Psoas muscle (tissue), 7 donors: ENCODE measurements at regions not wholly inside any gene's neighbourhood (a gene's known extent, or its start where the extent isn't known, plus 50 kb on each side); places are given as distances from the start of the nearest gene placed in this dataset.
A peak's percentile ranks its signal among the peaks of the same experiment; 100 is the strongest.
"Not testable (repeated sequence)": the region's sequence is repeated elsewhere in the genome, so short reads cannot be mapped to it uniquely, and the experiment has no call there.

Experiments used
- ATAC-seq, 4 donors: fragments of 200-7000 bp; cut with Tn5 transposase; one replicate each; pipeline ENCODE4 v1.9.1; 2020; ENCODE audit warnings: moderate library complexity in 3 of 4, mild to moderate bottlenecking in 2 of 4
- DNase-seq, 2 donors: peaks; one replicate each; pipeline ENCODE4 v3.0.0-alpha.2; 2020
- H3K27ac ChIP-seq: fragments of 200-600 bp; one replicate; pipeline ENCODE4 v1.8.0; 2022
- H3K27me3 ChIP-seq, 3 donors: fragments of 200-600 bp in 1 of 3; one replicate each; pipeline versions ENCODE4 v1.6.1 to v1.8.0; 2013 to 2022; ENCODE audit warnings: low read length in 2 of 3, mild to moderate bottlenecking in 2 of 3, moderate library complexity in 1 of 3; ENCODE audit not compliant: insufficient read depth in 3 of 3
- H3K36me3 ChIP-seq, 2 donors: fragments of 200-600 bp in 1 of 2; one replicate each; pipeline versions ENCODE4 v1.6.1 to v1.8.0; 2013 to 2022; ENCODE audit warnings: low read depth in 1 of 2, mild to moderate bottlenecking in 1 of 2, moderate library complexity in 1 of 2; ENCODE audit not compliant: insufficient read depth in 1 of 2
- H3K4me1 ChIP-seq: fragments of 200-600 bp; one replicate; pipeline ENCODE4 v1.8.0; 2022
- H3K4me3 ChIP-seq: fragments of 200-600 bp; one replicate; pipeline ENCODE4 v1.8.0; 2022; ENCODE audit warnings: mild to moderate bottlenecking
- H3K9me3 ChIP-seq: fragments of 200-600 bp; one replicate; pipeline ENCODE4 v1.8.0; 2022
- WGBS, 3 donors: extraction: QIAGEN DNeasy Blood & Tissue Kit; methylation state at CpG; one replicate each; pipeline versions ENCODE4 v1.1.6 to v1.1.7; 2013; 5-methylcytosine and 5-hydroxymethylcytosine counted together
- intact Hi-C, 2 donors: fragments of 100-400 bp; cut with DNase I; formaldehyde crosslinking; loops; one replicate each; pipeline versions ENCODE4 v1.11.0 to v1.14.2; 2022
- TF ChIP-seq, protein P1 (sequence below): fragments of 200-600 bp; IDR thresholded peaks from one replicate; pipeline ENCODE4 v1.8.0; 2022; ENCODE audit warnings: antibody characterized with exemption
- donor health status: healthy with polysubstance abuse.
- donor health status: DM: no; HTN: no; CAD: no; lungs with moderate emphysema.
- donor health status: Bipolar disorder and iron deficiency.
- donor health status: healthy.
- donor health status: DM: yes; HTN: yes; CAD: no.
- donor health status: DM: no; HTN: no; CAD: no.
- donor health status: DM: yes; HTN: yes; CAD: no.

DNA sequence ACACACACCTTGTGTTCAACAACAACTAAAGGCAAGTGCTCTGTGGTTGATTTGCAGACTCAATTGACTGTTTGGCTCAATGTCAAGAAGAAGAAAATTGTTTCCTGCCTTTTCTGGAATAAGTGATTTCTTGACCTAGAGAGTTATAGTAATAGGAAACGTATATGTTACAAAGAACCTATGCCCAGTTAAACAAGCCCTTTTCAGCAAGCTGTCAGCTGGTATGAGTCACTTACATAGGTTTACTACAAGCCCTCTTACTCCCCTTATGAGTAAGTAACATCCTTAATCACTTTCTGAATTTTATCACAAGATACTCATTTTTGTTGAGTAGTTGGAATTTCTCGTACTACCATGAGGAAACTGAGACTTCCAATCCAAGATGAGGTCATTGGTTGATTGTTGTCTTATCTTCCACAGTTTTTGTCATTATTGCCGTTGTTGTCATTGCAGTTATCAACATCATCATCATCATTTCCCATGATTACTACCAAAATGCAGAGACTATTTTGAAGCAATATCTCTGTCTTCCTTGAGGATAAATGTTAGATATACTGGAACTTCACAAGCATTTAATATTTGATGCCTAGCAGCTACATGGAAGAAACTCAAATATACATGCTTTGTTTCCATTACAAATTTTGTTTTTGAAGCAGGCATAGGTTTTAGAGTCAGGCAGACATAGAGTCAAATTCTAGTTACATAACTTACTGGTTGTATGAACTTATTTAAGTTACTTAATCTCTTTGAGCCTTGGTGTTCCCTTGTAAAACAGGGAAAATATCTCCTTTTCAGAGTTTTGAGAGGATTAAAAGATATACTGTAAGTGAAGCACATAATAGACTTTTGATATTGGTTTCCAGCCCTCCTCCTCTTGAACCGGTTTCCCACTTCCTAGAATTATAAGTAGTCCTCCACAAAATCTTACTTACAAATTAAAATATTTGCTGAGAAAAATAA is 106.0 kb downstream of the RAP2A start:
- Histone ChIP-seq H3K36me3 (no peaks in the 10 kb centered on the region), H3K27ac (no peak overlapping the region), H3K27me3 (no peaks in the 10 kb centered on the region), H3K4me1 (peaks cover 7% of the 10 kb centered on the region), H3K9me3 (no peaks in the 10 kb centered on the region), H3K4me3 (no peak overlapping the region)
- TF ChIP-seq, protein P1, sequence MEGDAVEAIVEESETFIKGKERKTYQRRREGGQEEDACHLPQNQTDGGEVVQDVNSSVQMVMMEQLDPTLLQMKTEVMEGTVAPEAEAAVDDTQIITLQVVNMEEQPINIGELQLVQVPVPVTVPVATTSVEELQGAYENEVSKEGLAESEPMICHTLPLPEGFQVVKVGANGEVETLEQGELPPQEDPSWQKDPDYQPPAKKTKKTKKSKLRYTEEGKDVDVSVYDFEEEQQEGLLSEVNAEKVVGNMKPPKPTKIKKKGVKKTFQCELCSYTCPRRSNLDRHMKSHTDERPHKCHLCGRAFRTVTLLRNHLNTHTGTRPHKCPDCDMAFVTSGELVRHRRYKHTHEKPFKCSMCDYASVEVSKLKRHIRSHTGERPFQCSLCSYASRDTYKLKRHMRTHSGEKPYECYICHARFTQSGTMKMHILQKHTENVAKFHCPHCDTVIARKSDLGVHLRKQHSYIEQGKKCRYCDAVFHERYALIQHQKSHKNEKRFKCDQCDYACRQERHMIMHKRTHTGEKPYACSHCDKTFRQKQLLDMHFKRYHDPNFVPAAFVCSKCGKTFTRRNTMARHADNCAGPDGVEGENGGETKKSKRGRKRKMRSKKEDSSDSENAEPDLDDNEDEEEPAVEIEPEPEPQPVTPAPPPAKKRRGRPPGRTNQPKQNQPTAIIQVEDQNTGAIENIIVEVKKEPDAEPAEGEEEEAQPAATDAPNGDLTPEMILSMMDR = no peak
- ATAC-seq = no peak
- intact Hi-C loops = no loop called here
- 44 to 46% (median 45%) methylated on average over 4 of the region's 4 CpGs for WGBS, 3 donors
- no peak for DNase-seq

DNA sequence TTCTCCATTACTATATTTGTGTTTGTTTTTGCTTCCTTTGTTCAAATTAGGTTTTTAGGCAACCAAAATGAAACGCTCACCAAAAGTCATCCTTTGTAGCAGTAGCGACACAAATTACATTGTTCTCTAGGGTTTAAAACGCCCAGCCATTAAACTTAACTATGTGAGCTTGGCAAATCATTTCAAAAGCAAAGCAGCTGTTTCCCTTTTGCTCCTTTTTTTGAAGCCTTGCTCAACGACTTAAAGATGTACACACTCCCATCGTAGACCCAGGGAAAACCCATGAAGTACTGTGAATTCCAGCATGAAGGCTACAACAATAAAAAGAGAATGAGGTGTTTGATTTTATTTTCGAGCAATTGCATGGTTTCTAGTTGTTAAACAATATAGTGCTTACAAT is 106.7 kb downstream of the RAP2A start:
- TF ChIP-seq, protein P1 = no peak
- Histone ChIP-seq H3K4me1 (peaks cover 7% of the 10 kb centered on the region), H3K9me3 (no peaks in the 10 kb centered on the region), H3K4me3 (no peak overlapping the region), H3K27ac (no peak overlapping the region), H3K36me3 (no peaks in the 10 kb centered on the region), H3K27me3 (no peaks in the 10 kb centered on the region)
- intact Hi-C loops = no loop called here
- 11 to 13% (median 13%) methylated on average over 6 of the region's 6 CpGs for WGBS, 3 donors
- no peak for ATAC-seq
- no peak for DNase-seq

GRCh38 chr13:97542102-97542685 is 108.2 kb downstream of the RAP2A start:
- no peaks in the 10 kb centered on the region for H3K36me3 ChIP-seq
- H3K9me3 ChIP-seq = no peaks in the 10 kb centered on the region
- WGBS, 3 donors = 64 to 70% (median 66%) methylated on average over 4 of the region's 4 CpGs
- no peak overlapping the region for H3K4me3 ChIP-seq
- DNase-seq (no peak), ATAC-seq (no peak)
- no peaks in the 10 kb centered on the region for H3K27me3 ChIP-seq
- H3K27ac ChIP-seq = no peak overlapping the region
- TF ChIP-seq, protein P1 = no peak
- intact Hi-C loops = no loop called here
- H3K4me1 ChIP-seq = peaks cover 7% of the 10 kb centered on the region

- DNase-seq = no peak
- Histone ChIP-seq H3K27ac (no peak overlapping the region), H3K27me3 (no peaks in the 10 kb centered on the region), H3K4me1 (peaks cover 7% of the 10 kb centered on the region), H3K36me3 (no peaks in the 10 kb centered on the region), H3K4me3 (no peak overlapping the region), H3K9me3 (no peaks in the 10 kb centered on the region)
- TF ChIP-seq, protein P1 = no peak
- 78 to 81% (median 81%) methylated on average over 3 of the region's 3 CpGs for WGBS, 3 donors
- no peak for ATAC-seq
- intact Hi-C loops = no loop called here
These were observed 110.2 kb downstream of the RAP2A start for GRCh38 chr13:97544031-97544765.

DNA sequence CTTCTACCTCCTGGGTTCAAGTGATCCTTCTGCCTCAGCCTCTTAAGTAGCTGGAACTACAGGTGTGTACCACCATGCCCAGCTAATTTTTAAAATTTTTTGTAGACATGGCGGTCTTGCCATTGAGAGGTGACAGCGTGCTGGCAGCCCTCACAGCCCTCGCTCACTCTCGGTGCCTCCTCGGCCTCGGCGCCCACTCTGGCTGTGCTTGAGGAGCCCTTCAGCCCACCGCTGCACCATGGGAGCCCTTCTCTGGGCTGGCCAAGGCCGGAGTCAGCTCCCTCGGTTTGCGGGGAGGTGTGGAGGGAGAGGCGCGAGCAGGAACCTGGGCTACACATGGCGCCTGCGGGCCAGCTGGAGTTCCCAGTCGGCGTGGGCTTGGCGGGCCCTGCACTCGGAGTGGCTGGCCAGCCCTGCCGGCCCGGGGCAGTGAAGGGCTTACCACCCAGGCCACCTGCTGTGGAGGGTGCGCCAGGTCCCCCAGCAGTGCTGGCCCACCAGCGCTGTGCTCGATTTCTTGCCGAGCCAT is 111.1 kb downstream of the RAP2A start:
- H3K9me3 ChIP-seq, intact Hi-C loops, H3K4me3 ChIP-seq, H3K27ac ChIP-seq, ATAC-seq, H3K36me3 ChIP-seq, H3K27me3 ChIP-seq, H3K4me1 ChIP-seq: not testable (repeated sequence)
- WGBS, 3 donors = 88 to 92% (median 92%) methylated on average over 25 of the region's 25 CpGs
- peak in 1 of 2 donors; percentile 46 for DNase-seq
